GM12878 (cell line): ENCODE measurements at regions not wholly inside any gene's neighbourhood (a gene's known extent, or its start where the extent isn't known, plus 50 kb on each side); places are given as distances from the start of the nearest gene placed in this dataset.

ENCODE experiments used
- ATAC-seq: fragments of 200-7000 bp; cut with Tn5 transposase; 3 replicates; pipeline ENCODE4 v1.9.1; 2020; ENCODE audit warnings: mild to moderate bottlenecking, moderate library complexity
- BruUV-seq: library from RNA; stranded (reverse); fragments of 400-500 nt; replicated peaks from 2 replicates; lab custom pipeline; 2021; lab: Mats Ljungman, UMichigan
- CTCF ChIA-PET: fragments of 300-600 bp; sonication (Branson Sonifier 250); formaldehyde crosslinking; extraction: SDS; loops from one replicate; lab custom pipeline; 2021; ENCODE audit warnings: inconsistent platforms; lab: Yijun Ruan, JAX
- POLR2A ChIA-PET: fragments of 350-600 bp; formaldehyde crosslinking; extraction: SDS; loops from one replicate; lab custom pipeline; 2021; ENCODE audit warnings: inconsistent platforms; lab: Charles Lee
- RAD21 ChIA-PET: fragments of 300-600 bp; sonication (Branson Sonifier 250); formaldehyde crosslinking; loops from one replicate; lab custom pipeline; 2023; ENCODE audit warnings: antibody characterized with exemption; ENCODE audit not compliant: unreplicated experiment; lab: Charles Lee
- SMC1A ChIA-PET: fragments of 300-600 bp; sonication (Branson Sonifier 250); formaldehyde crosslinking; loops from one replicate; lab custom pipeline; 2023; ENCODE audit not compliant: unreplicated experiment, uncharacterized antibody; lab: Charles Lee
- DNase-seq: peaks from one replicate; pipeline ENCODE4 v3.0.0-alpha.2; 2011; ENCODE audit warnings: low read depth, low spot score
- FAIRE-seq: peaks from 3 replicates; lab custom pipeline; 2011; peaks lifted over from hg19 to GRCh38; lab: Jason Lieb, UNC
- H2AFZ ChIP-seq: 2 replicates; pipeline ENCODE4 v1.6.0; 2011; ENCODE audit warnings: low read depth, low read length, control low read depth; ENCODE audit not compliant: control insufficient read depth
- H3K27ac ChIP-seq: 2 replicates; pipeline ENCODE4 v1.5.1; 2011; ENCODE audit warnings: control low read depth; ENCODE audit not compliant: control insufficient read depth, insufficient read depth
- H3K27me3 ChIP-seq, 2 experiments: replicated peaks in 1 of 2; 2 replicates each; pipeline versions ENCODE4 v1.6.0 to v1.6.1; 2011; ENCODE audit warnings: low read length in 1 of 2; ENCODE audit not compliant: control insufficient read depth in 2 of 2, insufficient read depth in 2 of 2
- H3K36me3 ChIP-seq, 2 experiments: 2 replicates each; pipeline ENCODE4 v1.5.1; 2011; ENCODE audit warnings: low read length in 1 of 2; ENCODE audit not compliant: control insufficient read depth in 2 of 2, insufficient read depth in 2 of 2
- H3K4me1 ChIP-seq: 2 replicates; pipeline ENCODE4 v1.6.1; 2011; ENCODE audit warnings: mild to moderate bottlenecking, low read length, moderate library complexity, mixed read lengths; ENCODE audit not compliant: control insufficient read depth, insufficient read depth
- H3K4me2 ChIP-seq: 2 replicates; pipeline ENCODE4 v1.6.0; 2011; ENCODE audit warnings: control low read depth; ENCODE audit not compliant: control insufficient read depth, insufficient read depth
- H3K4me3 ChIP-seq: fragments of 200-600 bp; sonication (generic); 2 replicates; pipeline ENCODE4 v1.5.1; 2016
- H3K79me2 ChIP-seq: 2 replicates; pipeline ENCODE4 v1.6.0; 2011; ENCODE audit warnings: low read length; ENCODE audit not compliant: control insufficient read depth, insufficient read depth
- H3K9ac ChIP-seq: 2 replicates; pipeline ENCODE4 v1.8.0; 2011; ENCODE audit warnings: low read length, control low read depth, mixed read lengths; ENCODE audit not compliant: control insufficient read depth, insufficient read depth
- H3K9me3 ChIP-seq: replicated peaks from 3 replicates; pipeline ENCODE4 v1.5.1; 2011; ENCODE audit warnings: mild to moderate bottlenecking, low read length; ENCODE audit not compliant: control insufficient read depth, insufficient read depth
- H4K20me1 ChIP-seq: 2 replicates; pipeline ENCODE4 v1.6.0; 2011; ENCODE audit not compliant: control insufficient read depth, insufficient read depth
- CREB1 ChIP-seq: IDR thresholded peaks from 2 replicates; pipeline ENCODE4 v1.6.1; 2012; ENCODE audit warnings: low read depth, mild to moderate bottlenecking, inconsistent platforms
- KDM1A ChIP-seq: fragments of 200-600 bp; sonication (generic); IDR thresholded peaks from 2 replicates; pipeline ENCODE4 v1.6.1; 2016; ENCODE audit warnings: borderline replicate concordance
- NFXL1 ChIP-seq: fragments of 450-650 bp; IDR thresholded peaks from 2 replicates; pipeline ENCODE4 v1.6.1; 2017; ENCODE audit warnings: antibody characterized with exemption, mild to moderate bottlenecking, borderline replicate concordance
- NKRF ChIP-seq: fragments of 450-650 bp; conservative IDR thresholded peaks from 2 replicates; pipeline ENCODE4 v1.6.1; 2017; ENCODE audit warnings: mild to moderate bottlenecking, moderate library complexity
- PML ChIP-seq: IDR thresholded peaks from 2 replicates; pipeline ENCODE4 v1.6.1; 2012; ENCODE audit warnings: low read length, inconsistent platforms
- SKIL ChIP-seq: fragments of 450-650 bp; IDR thresholded peaks from 2 replicates; pipeline ENCODE4 v1.6.1; 2017; ENCODE audit warnings: mild to moderate bottlenecking, low read depth, inconsistent platforms; ENCODE audit not compliant: poor library complexity, severe bottlenecking
- SMAD1 ChIP-seq: fragments of 450-650 bp; IDR thresholded peaks from 2 replicates; pipeline ENCODE4 v1.6.1; 2018; ENCODE audit warnings: mild to moderate bottlenecking, low read depth; ENCODE audit not compliant: partially characterized antibody
- SMAD5 ChIP-seq: IDR thresholded peaks from 2 replicates; pipeline ENCODE4 v1.6.1; 2016; ENCODE audit warnings: antibody characterized with exemption, low read depth
- SMARCA5 ChIP-seq: fragments of 450-650 bp; IDR thresholded peaks from 2 replicates; pipeline ENCODE4 v1.6.1; 2017; ENCODE audit warnings: mild to moderate bottlenecking
- SPI1 ChIP-seq: IDR thresholded peaks from 2 replicates; pipeline ENCODE4 v1.6.1; 2011; ENCODE audit warnings: low read depth, mild to moderate bottlenecking, low read length, moderate library complexity, borderline replicate concordance; ENCODE audit not compliant: insufficient read depth
- TARDBP ChIP-seq: IDR thresholded peaks from 2 replicates; pipeline ENCODE4 v1.6.1; 2016; ENCODE audit warnings: borderline replicate concordance
- YBX1 ChIP-seq: fragments of 450-650 bp; IDR thresholded peaks from 2 replicates; pipeline ENCODE4 v1.6.1; 2016; ENCODE audit warnings: antibody characterized with exemption
- ZBED1 ChIP-seq: IDR thresholded peaks from 2 replicates; pipeline ENCODE4 v1.6.1; 2016; ENCODE audit warnings: borderline replicate concordance
- ZNF274 ChIP-seq: IDR thresholded peaks from one replicate; pipeline ENCODE4 v1.8.0; 2011; ENCODE audit not compliant: insufficient read length, insufficient read depth
- in situ Hi-C: fragments of 300-500 bp; cut with MboI; formaldehyde crosslinking; loops from 9 replicates; pipeline ENCODE4 v1.14.3; 2018; ENCODE audit warnings: mixed read lengths
- intact Hi-C: fragments of 100-400 bp; cut with micrococcal nuclease; formaldehyde crosslinking; loops from one replicate; pipeline ENCODE4 v1.14.2; 2022; ENCODE audit not compliant: unreplicated experiment
- TF ChIP-seq, protein P1 (sequence below): IDR thresholded peaks from 2 replicates; pipeline ENCODE4 v1.6.1; 2011; ENCODE audit warnings: low read depth, low read length, improper control_type of control experiment, borderline replicate concordance
- TF ChIP-seq, protein P2 (sequence below): fragments of 150-350 bp; IDR thresholded peaks from 2 replicates; pipeline ENCODE4 v1.6.1; 2016; ENCODE audit warnings: low read depth, low read length
- TF ChIP-seq, protein P3 (sequence below), 3 experiments: IDR thresholded peaks in 2 of 3; conservative IDR thresholded peaks in 1 of 3; 2 replicates each; pipeline ENCODE4 v1.5.1; 2011; ENCODE audit warnings: low read depth in 3 of 3, low read length in 3 of 3, mild to moderate bottlenecking in 3 of 3, control low read depth in 2 of 3, moderate library complexity in 2 of 3, inconsistent platforms in 1 of 3, mixed read lengths in 1 of 3; ENCODE audit not compliant: control insufficient read depth in 2 of 3, insufficient read depth in 1 of 3; ENCODE audit errors: extremely low read depth in 1 of 3

- Histone ChIP-seq H3K4me2 (no peak overlapping the region), H3K9me3 (no peaks in the 10 kb centered on the region), H3K79me2 (no peaks in the 10 kb centered on the region), H3K27ac (no peak overlapping the region), H3K4me3 (no peak overlapping the region), H3K9ac (no peak overlapping the region), H3K27me3 (no peaks in the 10 kb centered on the region), H4K20me1 (no peaks in the 10 kb centered on the region), H3K4me1 (no peaks in the 10 kb centered on the region), H2AFZ (no peak overlapping the region), H3K36me3 (no peaks in the 10 kb centered on the region)
- ChIA-PET SMC1A (no interaction called here), RAD21 (no interaction called here), CTCF (no interaction called here), POLR2A (no interaction called here)
- FAIRE-seq (no peak), ATAC-seq (no peak), DNase-seq (no peak)
- in situ Hi-C loops (no loop called here), intact Hi-C loops (no loop called here)
- no TSS peak for BruUV-seq
- TF ChIP-seq SMAD5 (no peak), YBX1 (no peak), NKRF (no peak), SPI1 (no peak), TARDBP (no peak), CREB1 (no peak), SKIL (no peak), ZNF274 (no peak), KDM1A (no peak), SMAD1 (no peak), ZBED1 (no peak), NFXL1 (no peak), PML (no peak), SMARCA5 (no peak)
- TF ChIP-seq, protein P1, sequence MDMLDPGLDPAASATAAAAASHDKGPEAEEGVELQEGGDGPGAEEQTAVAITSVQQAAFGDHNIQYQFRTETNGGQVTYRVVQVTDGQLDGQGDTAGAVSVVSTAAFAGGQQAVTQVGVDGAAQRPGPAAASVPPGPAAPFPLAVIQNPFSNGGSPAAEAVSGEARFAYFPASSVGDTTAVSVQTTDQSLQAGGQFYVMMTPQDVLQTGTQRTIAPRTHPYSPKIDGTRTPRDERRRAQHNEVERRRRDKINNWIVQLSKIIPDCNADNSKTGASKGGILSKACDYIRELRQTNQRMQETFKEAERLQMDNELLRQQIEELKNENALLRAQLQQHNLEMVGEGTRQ, result no peak
- TF ChIP-seq, protein P2, sequence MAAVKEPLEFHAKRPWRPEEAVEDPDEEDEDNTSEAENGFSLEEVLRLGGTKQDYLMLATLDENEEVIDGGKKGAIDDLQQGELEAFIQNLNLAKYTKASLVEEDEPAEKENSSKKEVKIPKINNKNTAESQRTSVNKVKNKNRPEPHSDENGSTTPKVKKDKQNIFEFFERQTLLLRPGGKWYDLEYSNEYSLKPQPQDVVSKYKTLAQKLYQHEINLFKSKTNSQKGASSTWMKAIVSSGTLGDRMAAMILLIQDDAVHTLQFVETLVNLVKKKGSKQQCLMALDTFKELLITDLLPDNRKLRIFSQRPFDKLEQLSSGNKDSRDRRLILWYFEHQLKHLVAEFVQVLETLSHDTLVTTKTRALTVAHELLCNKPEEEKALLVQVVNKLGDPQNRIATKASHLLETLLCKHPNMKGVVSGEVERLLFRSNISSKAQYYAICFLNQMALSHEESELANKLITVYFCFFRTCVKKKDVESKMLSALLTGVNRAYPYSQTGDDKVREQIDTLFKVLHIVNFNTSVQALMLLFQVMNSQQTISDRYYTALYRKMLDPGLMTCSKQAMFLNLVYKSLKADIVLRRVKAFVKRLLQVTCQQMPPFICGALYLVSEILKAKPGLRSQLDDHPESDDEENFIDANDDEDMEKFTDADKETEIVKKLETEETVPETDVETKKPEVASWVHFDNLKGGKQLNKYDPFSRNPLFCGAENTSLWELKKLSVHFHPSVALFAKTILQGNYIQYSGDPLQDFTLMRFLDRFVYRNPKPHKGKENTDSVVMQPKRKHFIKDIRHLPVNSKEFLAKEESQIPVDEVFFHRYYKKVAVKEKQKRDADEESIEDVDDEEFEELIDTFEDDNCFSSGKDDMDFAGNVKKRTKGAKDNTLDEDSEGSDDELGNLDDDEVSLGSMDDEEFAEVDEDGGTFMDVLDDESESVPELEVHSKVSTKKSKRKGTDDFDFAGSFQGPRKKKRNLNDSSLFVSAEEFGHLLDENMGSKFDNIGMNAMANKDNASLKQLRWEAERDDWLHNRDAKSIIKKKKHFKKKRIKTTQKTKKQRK, result no peak
- TF ChIP-seq, protein P3, sequence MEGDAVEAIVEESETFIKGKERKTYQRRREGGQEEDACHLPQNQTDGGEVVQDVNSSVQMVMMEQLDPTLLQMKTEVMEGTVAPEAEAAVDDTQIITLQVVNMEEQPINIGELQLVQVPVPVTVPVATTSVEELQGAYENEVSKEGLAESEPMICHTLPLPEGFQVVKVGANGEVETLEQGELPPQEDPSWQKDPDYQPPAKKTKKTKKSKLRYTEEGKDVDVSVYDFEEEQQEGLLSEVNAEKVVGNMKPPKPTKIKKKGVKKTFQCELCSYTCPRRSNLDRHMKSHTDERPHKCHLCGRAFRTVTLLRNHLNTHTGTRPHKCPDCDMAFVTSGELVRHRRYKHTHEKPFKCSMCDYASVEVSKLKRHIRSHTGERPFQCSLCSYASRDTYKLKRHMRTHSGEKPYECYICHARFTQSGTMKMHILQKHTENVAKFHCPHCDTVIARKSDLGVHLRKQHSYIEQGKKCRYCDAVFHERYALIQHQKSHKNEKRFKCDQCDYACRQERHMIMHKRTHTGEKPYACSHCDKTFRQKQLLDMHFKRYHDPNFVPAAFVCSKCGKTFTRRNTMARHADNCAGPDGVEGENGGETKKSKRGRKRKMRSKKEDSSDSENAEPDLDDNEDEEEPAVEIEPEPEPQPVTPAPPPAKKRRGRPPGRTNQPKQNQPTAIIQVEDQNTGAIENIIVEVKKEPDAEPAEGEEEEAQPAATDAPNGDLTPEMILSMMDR (IDR thresholded peaks at IDR 0.05 in 2 of 3, conservative IDR thresholded peaks at IDR 0.05 in 1 of 3; ENCODE audit: control insufficient read depth in 2 of 3, extremely low read depth in 1 of 3, insufficient read depth in 1 of 3, low read depth in 3 of 3, low read length in 3 of 3), result no peak
Observed at GRCh38 chr4:32342054-32342453, 1621.9 kb downstream of the PCDH7 start.
